ENCODE measurements at regions not wholly inside any gene's neighbourhood (a gene's known extent, or its start where the extent isn't known, plus 50 kb on each side); places are given as distances from the start of the nearest gene placed in this dataset.
"Not testable (repeated sequence)": the region's sequence is repeated elsewhere in the genome, so short reads cannot be mapped to it uniquely, and the experiment has no call there.

DNA sequence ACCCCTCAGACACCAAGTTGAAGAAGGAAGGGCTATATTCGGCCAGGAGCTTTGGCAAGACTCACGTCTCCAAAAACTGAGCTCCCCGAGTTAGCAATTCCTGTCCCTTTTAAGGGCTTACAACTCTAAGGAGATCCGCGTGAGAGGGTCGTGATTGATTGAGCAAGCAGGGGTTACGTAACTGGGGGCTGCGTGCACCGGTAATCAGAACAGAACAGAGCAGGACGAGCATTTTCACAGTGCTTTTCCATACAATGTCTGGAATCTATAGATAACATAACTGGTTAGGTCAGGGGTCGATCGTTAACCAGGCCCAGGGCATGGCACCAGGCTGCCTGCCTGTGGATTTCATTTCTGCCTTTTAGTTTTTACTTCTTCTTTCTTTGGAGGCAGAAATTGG is 245.3 kb upstream of the MME start:
- not testable (repeated sequence) for DNase-seq (ENCODE audit: low read depth, low spot score)

DNA sequence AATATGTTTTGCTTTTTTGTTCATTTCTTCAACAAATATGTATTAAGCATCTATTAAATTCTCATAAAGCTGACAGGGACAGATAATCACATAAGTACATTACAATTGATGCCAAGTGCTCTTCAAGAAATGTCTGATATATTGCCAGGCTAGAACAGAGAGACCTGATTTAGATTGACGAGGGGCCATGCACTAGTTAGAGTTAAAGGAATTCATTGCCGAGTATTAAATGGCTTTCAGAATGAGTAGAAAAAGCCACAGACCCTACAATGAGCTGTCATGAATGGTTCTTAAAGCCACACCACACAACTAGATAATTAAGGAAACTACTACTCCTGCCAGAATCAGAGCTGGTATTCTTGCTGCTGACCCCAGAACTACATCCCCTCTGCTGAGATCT is 250.2 kb upstream of the MME start:
- no peak for DNase-seq (ENCODE audit: low read depth, low spot score)

DNA sequence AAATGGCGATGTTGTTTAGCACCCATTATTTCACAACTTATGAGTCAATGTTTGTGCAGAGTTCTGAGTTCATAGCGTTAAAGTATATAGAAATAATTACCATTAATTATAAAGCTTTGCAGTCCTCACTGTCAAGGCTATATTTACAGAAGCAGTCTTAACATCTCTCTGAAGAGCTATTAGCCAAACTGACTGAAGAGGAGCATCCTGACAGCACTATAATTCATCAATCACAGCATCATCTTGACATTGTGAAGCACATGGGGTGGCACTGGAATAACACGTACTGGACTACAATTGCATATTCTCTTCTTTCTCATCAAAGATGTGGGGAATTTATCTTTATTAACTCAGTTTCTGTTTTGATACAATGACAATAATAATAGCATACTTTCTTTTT is 260.6 kb upstream of the MME start:
- no peak for DNase-seq (ENCODE audit: low read depth, low spot score)

DNA sequence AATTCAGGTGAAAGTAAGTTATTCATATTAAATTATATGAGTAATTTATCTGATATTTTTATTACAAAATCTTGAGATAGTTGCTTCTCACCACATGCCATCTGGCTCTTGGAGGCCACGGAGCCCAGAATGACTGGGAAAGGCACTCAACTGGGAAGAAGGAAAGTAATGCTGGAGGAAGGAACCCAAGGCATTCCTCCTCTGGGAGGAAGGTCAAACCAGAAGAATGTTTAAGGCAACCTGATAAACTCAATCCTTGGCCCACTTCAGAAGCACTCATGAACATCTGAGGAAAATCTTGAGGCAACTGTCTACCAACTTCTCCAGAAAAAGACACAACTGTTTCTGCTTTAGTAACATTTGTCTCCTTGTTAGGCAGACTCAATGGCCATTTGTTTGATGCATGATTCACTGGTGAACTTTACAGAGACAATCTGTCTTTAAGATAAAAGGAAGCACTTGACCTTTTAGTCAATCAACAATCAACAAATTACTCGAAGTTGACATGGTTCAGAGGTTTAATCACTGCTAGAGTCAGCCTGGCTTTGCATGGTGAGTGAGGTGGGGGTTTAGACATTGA is 261.4 kb upstream of the MME start:
- DNase-seq (ENCODE audit: low read depth, low spot score) = no peak

DNA sequence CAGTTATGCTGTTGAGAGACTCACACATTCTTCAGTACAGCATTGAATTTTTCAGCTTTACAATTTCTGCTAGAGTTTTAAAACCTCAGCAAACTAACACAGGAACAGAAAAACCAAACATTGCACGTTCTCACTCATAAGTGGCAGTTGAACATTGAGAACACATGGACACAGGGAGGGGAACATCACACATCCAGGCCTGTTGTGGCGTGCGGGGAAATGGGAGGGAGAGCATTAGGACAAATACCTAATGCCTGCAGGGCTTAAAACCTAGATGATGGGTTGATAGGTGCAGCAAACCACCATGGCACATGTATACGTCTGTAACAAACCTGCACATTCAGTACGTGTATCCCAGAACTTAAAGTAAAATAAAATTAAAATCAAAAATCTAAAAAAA is 270.1 kb upstream of the MME start:
- not testable (repeated sequence) for DNase-seq (ENCODE audit: low read depth, low spot score)

DNA sequence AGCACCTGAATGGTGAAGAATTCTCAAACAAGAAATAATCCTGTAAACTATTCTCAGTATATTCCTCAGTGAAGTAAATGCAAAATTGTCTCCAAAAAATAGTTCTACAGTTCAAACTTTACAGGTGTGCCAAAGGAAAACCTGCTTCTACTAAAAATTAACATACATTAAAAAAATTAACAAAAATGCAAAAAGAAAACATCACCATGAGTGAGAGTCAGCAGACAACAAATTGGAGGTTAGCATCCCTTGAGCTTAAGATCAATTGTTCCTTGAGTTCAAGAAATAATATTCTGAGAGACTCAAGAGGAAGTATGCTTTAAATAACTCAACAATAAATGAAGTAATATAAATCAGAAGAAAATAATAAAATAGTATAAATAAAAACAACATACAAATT is 278.4 kb upstream of the MME start:
- DNase-seq (ENCODE audit: low read depth, low spot score) = no peak

DNA sequence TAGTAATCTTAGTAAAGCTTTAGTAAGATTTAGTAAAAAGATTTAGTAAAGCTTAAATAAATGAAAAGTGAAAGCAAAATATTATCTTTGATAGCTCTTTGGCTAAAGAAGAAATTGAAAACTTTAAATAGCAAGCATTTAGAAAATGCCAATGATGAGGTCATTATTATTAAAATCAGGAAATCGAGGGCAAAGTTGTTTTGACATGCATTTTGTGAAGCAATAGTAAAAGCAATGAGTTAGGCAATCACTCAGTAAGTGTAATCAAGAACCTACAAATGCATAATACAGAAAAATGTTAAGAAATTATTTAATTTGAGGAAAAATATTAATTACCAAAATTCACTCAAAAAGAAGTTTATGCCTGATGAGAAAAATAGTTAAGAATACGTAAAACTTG is 280.3 kb upstream of the MME start:
- DNase-seq (ENCODE audit: low read depth, low spot score) = no peak

DNA sequence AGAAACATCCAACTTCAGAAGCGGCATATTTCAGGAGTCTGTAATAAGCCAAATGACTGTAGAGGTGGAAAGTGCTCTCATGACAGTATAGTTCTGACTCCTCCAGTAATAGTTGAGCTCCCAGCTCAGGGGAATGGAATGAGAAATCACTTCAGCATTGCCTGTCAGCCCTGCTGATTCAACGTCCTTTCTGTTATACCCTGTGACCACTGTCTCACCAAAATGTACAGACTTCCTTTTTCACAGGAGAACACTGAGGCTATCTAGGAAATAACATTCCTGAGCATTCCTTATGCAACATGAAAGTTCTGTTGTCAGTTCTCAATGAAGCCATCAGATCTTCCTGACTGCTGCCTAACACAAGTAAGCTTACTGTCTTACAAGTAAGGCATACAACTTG is 284.5 kb upstream of the MME start:
- DNase-seq (ENCODE audit: low read depth, low spot score) = no peak

DNA sequence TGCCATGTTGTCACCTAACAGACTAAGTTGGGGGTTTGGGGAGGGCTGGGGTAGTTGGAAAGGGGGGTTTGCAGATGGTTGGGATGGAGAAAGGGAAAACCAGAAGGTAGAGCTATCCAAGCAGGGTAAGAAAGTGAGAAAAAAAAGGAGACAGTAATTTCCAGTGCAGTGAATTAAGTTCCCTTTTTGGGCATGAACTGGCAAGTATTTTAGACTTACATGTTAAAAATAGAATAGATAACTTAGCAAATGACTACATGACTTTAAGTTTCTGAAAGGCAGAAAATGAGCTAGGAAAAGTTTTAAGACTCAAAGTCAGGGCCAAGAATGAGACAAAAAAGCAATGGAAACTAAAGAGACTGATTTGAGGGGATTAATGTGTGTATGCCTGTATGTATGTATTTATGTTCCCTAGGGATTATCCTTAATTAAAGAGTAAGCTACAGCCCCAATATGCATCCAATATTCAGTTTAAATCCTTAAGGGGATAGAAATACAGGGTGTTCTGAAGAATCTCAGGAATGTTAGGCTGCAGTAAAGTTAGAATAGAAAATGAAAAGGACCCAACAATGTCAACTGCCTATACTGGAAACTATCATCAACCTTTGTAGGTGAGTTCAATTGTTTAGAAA is 285.2 kb upstream of the MME start:
- DNase-seq (ENCODE audit: low read depth, low spot score) = no peak

DNA sequence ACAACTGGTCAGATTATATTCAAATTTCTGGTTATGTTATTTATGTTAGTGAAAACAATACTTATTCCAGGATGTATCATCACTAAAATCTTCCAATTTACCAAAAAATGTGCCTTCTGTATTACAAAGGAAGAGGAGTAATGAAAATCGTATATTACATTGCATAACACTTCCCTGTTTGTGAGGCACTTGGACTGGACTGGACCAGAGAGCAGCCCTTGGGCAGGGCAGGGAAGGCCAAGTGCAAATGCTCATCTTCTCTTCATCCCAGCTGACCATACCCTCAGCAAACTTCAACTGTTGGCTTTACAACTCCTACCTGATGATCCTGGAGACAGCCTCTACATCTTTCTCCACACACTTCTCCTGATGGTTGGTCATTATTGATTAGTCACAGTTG is 285.7 kb upstream of the MME start:
- no peak for DNase-seq (ENCODE audit: low read depth, low spot score)

DNA sequence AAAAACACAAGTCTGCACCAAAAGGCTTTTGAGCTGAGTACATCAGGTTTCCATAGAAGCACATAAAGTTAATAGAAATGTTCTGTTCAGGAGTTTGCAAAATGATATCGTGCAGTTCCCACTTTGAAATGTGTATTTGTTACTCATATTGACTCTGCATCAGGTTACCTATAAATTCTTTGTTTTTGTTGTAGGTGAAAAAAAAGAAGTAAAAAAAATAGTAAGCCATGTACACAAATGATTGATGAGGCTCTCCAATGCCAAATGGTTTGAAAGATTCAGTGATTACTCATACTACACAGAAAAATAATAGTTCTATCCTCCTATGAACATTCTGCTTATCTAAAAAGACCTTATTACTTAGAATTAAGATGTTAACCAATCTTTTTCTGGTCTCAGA is 287.3 kb upstream of the MME start:
- no peak for DNase-seq (ENCODE audit: low read depth, low spot score)

DNA sequence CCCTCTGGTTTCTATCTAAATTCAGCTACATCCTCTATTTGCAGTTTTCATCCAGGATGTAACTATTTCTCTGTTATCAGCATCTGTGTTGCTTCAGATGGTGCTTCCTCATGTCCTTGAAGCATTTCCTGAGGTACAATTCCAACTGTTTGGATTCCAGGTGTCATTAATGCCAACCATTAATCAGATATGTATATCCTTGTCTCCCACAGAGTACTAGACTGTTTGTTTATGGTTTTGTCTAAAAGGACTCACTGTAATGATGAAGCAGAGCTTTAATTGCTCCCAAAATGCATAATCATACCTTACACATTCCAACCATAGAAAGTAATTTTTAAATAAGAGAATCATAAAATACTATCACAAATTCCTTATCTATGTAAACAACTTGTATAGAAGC is 288.5 kb upstream of the MME start:
- DNase-seq (ENCODE audit: low read depth, low spot score) = no peak

DNA sequence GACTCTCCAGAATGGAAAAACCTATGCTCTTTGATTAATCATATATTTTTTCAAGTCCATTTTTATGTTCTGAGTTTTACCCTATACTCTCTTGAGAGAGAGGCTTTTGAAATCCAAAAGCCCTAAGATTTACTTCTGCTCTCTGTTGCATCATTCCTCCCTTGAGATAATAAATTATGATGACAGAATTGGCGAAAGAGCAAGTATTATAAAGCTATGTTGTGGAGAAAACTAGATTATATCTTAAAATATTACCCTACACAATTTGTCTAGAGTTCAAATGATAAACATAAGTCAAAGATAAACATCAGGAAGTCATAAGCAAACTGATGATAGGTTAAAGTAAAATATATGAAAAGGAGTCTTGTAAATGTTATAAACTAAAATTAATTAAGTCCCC is 293.4 kb upstream of the MME start:
- DNase-seq (ENCODE audit: low read depth, low spot score) = no peak

DNA sequence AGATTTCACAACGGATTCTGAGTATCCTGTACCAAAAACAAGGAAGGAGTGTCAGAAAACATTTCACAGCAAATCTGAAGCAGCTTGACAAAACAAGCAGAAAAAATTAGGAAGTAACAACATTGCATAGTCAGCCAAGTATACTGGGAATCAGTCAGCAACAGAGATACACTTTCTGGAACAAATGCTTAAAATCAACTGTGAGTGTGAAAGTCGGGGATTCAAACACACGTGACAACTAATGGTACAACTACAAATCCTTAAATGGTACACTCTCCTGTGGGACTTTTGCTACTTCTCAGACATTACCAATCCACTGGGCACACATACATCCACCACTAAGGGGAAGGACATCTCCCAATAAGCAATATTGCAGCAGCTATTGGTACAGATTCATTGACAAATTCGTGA is 296.6 kb upstream of the MME start:
- no peak for DNase-seq (ENCODE audit: low read depth, low spot score)

DNA sequence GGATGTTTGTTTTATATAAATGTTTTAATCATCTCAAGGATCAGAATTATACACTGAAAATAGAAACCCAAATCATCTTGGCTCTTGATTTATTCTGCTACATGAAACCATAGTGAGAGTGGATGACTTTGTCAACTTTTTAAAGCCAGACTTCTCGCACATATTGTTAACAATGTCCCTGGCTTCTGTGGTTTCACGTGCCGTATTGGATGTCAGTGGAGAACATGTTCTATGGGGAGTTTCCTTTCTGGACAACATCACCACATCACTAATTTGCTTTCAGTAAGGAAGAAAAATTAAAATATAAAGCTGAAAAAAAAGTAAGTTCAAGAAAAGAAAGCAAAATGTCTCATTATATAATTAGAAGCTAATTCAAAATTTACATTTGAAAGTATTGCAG is 297.1 kb upstream of the MME start:
- DNase-seq (ENCODE audit: low read depth, low spot score) = no peak

DNA sequence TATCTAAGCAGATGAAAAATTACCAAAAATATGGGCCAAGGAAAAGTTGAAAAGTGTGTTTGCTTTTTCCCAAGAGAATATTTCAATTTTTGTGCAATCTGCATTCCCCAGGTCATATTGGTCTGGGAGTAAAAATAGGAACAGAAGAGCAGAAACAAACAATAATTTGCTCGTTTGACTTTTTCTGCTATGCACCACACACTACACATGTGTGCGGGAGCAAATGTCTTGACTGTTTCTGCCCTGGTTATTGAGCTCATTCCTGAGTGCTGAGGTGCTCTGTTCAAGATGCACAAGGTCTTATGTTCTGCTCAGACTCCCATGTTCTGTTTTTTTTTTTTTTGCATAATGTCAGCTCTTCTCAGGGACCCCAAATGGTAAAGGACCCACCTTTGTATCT is 298.0 kb upstream of the MME start:
- DNase-seq (ENCODE audit: low read depth, low spot score) = no peak

DNA sequence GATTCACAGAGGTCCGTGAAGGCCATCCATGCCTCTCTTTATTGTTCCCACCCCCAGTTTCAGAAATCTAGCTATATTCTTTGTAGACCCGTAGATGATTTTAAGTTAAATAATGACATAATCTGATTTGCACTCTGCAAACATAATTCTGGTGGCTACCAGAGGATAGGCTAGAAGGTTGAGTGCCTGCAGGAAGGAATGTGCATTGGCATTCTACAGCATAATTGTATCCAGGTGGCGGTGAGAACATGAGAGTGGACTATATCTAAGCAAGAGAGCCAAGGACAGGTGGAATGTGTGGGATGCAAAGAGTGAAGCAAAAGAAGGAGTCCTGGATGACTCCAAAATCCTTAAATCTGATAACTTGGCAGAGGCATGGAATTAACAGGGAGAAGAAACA is 298.5 kb upstream of the MME start:
- no peak for DNase-seq (ENCODE audit: low read depth, low spot score)

DNA sequence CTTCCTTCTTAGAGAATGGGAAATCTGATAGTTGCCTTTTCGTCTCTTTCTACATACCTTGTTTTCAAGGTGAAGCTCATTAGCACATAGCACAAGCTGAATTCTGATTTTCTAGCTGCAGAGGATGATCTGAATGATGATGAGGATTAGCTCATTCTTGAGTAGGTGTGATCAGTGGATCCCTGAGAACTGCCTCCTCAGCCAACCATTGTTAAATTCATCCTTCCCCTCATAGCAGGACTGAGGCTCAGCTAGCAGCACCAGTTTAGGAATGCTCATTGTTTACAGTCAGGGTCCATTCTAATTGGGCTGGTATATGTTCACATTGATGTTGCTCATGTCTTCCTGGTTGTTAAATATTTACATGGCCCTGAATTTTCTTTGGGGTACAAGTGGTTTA is 299.9 kb upstream of the MME start:
- DNase-seq (ENCODE audit: low read depth, low spot score) = no peak

DNA sequence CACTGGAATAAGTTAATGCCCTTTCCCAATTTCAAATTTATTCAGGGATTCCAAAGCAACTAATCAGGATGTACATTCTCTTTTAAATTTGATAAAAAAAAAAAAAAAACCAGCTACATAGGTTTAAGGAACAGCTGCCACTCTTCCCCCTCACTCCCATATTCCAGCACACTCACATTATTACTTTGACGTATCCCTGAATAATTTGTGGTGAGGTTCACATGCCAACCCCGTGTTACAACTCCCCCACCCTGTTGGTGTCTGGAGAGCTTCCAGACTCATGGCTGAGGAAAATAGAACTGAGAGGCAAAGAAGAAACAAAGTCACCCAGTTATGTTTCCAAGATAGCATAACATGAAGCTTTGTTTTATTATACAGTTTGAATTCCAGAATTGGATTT is 300.5 kb upstream of the MME start:
- no peak for DNase-seq (ENCODE audit: low read depth, low spot score)

DNA sequence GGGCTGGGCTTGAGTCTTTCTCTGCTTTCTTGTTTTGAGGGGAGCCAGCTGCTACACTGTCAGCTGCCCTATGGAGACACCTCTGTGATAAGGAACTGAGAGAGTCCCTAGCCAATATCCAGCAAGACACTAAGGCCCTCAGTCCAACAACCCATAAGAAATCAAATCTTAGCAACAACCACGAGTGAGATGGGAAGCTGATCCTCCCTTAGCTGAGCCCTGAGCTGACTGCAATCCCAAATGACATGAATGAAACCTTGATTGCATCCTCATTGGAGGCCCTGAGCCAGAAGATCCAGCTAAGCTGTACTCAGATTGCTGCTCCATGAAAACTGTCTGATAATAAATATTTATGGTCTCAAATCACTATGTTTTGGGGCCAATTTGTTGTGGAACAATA is 302.1 kb upstream of the MME start:
- DNase-seq (ENCODE audit: low read depth, low spot score) = no peak

DNA sequence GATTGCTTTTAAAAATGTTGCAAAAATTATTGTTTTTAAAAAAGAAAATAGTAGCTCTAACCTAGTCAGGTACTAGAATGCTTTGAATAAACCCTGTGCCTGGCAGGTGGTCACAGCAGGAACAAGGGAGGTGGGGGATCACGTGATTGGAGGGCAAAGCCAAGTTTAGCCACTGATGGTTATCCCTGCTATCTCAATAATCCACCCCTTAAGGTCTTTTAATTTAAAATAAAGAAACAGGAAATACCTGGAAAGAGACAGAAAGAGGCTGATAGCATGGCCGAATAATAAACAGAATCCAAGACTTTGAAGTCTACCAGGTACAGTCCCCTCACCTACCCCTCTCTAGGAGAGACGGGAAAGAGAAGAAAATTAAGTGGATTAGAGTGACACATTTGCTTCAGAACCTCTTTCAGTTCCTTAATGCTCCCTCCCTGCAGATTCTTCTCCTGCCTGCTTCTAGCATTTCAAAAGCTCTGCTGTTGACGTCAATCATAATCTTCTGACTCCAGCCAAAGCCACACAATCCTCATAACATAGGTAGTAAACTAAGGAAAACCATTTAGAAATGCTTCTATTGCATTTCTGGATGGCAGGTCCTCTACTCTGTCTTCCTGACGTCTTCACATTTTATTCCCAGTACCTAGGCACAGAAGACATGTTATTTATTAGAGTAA is 303.4 kb upstream of the MME start:
- no peak for DNase-seq (ENCODE audit: low read depth, low spot score)

DNA sequence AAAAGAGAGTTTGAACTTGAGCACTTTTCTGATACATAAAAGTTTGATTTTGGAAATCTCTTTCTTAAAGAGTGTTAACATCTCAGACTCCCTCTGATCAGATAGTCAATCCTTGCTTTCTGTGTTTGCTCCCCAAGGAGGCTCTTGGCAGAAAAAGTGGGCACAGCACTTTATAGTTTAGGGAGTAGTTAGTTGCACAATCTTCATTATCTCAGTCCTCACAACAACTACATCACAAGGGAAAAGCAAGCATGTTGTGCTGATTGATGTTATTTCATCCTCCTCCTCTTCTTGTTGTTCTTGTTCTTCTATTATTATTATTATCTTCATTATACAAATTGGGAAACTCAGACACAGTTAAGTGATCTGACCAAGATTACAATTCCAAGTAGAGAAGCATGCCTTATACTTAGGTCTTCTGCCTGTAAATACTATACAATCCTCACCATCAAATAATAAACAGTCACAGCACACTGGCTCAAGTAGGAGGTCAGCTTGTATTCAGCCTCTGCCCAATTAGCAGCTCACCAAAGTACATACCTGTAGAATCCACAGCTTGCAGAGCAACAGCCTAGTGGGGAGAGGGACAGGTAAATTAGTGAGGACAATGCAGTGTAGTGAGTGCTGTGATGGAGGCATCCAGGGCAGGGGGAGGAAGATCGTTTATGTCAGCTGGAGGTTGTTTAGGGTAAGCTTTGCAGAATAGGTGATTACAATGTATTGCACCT is 304.1 kb upstream of the MME start:
- no peak for DNase-seq (ENCODE audit: low read depth, low spot score)
